ENCODE measurements at regions not wholly inside any gene's neighbourhood (a gene's known extent, or its start where the extent isn't known, plus 50 kb on each side); places are given as distances from the start of the nearest gene placed in this dataset.
"Not testable (repeated sequence)": the region's sequence is repeated elsewhere in the genome, so short reads cannot be mapped to it uniquely, and the experiment has no call there.

- not testable (repeated sequence) for DNase-seq (ENCODE audit: low read depth in 2 of 3, low spot score in 2 of 3)
These were observed 94.4 kb downstream of the LSM3 start for GRCh38 chr3:14272959-14273560.

GRCh38 chr3:14273901-14274611, 95.4 kb downstream of the LSM3 start:
- no peak for DNase-seq (ENCODE audit: low read depth in 2 of 3, low spot score in 2 of 3)

DNA sequence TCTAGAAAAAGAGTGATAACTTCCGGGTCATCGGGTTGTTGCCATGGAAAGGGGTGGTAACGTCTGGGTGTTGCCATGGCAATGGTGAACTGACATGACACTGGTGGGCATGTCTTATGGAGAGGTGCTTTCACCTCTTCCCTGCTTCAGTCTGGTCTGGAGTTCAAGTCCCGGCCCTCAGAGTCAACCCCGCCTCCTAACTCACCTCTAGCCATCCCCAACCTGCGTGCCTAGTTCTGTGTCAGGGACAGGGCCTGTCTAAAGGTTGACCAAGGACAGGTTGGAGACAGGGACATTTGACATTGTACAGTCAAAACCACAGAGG, 96.0 kb downstream of the LSM3 start:
- DNase-seq (ENCODE audit: low read depth in 2 of 3, low spot score in 2 of 3): no peak

DNA sequence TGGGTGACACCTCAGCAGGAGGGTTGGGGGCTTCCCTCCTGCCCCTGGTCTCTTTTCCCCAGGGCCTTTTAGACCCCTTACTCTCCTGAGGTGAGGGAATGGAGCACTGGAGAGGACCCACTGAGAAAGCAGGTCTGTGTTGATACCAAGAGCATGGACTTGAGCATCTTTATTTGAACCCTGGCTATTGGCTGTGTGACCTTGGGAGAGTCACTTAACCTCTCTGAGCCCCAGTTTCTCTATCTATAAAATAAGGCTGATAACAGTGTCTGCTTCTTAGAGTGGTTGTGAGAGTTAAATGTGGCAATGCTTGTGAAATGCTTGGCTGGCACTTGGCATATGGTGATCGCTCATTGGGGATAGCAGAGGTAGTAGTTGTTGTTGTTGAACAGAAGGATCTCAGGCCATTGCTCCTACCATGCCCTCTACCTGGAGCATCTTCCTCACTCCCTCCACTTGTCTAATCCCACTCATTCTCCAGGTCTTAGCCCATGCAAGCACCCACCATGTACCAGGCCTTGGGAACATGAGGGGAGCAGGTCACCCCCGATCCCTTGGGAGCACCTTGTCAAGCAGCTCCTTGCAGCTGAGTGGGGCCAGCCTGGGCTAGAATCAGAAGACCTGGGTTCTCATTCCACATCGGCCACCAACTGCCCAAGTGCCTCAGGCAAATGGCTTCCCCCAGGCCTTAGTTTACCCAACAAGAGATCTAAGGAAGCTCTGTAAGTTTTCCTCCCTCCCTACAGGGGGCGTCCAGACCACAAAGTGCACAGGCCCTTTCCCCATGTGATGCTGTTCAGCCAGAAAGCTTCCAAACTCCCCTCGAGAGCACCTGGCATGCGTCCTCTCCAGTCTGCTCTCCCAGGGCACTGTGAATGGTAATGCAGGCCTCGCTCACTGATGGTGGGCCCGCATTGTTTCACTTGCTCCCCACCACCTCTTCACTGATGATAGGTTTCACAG, 96.7 kb downstream of the LSM3 start:
- no peak for DNase-seq (ENCODE audit: low read depth in 2 of 3, low spot score in 2 of 3)

DNA sequence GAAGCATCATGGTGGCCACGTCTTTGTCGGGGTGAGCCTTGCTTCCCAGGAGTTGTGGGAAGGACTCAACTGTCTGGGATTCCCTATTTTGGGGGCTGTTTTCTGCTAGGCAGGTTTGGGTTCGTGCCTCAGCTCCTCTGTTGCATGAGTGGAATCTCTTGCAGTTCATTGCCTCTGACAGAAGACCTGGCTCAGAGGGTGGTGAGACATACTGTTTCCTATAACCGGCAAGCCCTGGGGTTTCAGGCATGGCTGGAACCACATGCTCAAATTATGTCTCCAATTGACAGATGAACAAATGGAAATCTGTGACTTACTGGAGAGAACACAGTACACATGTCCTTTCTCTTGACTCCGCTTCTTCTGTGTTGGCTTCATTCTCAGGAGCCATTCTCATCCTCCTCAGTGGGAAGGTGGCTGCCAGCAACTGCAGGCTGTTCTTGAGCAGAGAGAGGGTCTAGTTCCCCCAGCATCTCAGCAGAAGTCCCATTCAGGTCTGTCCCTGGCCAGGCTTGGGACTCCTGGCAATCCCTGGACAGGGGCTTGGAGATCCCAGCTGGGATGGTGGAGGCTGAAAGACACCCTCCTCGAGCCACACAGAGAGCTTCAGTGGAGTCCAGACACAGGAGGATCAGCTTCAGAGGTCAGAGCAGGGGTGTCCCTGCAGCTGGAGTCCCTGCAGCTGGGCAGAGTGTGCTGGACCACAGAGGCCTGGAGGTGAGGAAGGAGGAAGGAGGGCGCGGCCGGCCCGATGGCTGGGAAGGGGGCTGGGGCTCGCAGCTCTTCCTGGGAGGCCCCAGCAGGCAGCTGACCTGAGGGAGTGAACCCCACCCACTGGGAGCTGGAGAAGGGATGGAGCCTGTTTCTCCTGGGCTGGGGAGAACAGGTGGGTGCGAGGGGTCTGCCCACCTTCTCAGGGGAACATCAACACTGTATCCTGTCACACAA, 97.6 kb downstream of the LSM3 start:
- no peak for DNase-seq (ENCODE audit: low read depth in 2 of 3, low spot score in 2 of 3)

DNA sequence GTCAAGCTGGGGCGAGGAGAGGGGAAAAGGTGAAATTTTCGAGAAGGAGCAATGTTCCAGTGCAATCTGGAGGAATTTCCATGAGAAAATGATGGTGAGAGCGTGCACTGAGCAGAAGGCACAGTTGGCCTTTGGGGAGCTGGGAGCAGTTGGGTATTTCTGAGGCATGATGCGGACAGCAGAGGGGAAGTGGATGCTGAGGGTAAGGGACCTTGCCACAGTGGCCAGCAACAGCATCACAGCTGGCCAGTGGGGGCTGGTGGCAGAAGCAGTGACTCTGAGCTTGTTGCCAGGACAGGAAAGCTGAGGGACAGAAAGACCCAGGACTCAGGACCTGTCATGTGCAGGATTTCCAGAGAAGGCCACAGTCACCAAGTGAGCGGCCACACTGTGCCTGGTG, 98.9 kb downstream of the LSM3 start:
- no peak for DNase-seq (ENCODE audit: low read depth in 2 of 3, low spot score in 2 of 3)

GRCh38 chr3:14278265-14278798, 99.7 kb downstream of the LSM3 start:
- DNase-seq (ENCODE audit: low read depth in 2 of 3, low spot score in 2 of 3): no peak

GRCh38 chr3:14278799-14279625, 100.4 kb downstream of the LSM3 start:
- no peak for DNase-seq (ENCODE audit: low read depth in 2 of 3, low spot score in 2 of 3)

DNA sequence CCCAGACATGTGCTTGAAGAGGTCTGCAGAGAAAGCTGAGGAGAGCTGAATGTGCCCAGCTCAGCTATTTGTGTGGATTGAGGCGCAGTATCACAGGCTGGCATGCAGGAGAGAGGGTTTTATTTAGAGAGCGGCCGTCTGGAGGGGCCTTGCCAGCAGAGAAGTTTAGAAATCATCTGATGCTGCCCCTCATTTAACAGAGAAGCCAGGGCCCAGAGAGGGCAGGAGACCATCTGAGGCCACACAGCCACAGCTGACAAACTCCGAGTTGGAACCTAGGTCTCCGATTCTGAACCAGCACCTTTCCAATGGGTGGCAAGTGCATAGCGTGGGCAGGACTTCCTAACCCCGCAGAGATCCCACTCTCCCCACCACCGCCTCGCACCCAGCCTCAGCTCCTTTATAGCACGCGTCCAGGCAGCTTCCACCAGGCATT, 101.0 kb downstream of the LSM3 start:
- no peak for DNase-seq (ENCODE audit: low read depth in 2 of 3, low spot score in 2 of 3)

DNA sequence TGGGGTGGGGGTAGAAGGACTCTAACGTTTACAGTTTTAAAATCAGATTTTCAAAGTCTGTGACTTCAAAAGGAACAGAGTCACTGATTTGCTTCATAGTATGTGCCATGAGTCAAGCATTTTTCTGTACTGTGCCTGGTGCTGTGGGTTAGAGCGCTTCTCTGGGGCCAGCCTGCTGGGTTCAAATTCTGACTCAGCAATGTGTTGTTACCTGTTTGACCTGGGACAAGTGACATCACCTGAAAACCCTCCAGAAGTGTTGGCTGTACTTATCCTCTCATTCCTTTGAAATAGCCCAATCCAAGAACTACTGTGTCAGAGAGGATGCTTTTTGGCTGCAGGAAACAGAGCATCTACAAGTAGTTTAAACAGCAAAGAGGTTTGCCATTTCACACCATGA, 101.7 kb downstream of the LSM3 start:
- no peak for DNase-seq (ENCODE audit: low read depth in 2 of 3, low spot score in 2 of 3)

DNA sequence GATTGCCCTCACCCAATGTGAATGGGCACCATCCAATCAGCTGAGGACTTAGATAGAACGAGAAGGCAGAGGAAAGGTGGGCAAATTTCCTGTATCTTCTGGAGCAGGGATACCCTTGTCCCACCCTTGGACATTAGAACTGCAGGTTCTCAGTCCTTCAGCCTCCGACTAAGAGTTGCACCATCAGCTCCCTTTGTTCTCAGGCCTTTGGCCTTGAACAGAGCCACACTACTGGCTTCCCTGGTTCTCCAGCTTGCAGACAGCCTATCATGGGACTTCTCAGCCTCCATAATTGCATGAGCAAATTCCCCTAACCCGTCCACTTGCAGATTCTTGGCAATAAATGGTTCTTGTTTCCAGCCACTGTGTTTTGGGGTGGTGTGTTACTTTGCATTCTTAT, 102.4 kb downstream of the LSM3 start:
- DNase-seq (ENCODE audit: low read depth in 2 of 3, low spot score in 2 of 3): no peak

DNA sequence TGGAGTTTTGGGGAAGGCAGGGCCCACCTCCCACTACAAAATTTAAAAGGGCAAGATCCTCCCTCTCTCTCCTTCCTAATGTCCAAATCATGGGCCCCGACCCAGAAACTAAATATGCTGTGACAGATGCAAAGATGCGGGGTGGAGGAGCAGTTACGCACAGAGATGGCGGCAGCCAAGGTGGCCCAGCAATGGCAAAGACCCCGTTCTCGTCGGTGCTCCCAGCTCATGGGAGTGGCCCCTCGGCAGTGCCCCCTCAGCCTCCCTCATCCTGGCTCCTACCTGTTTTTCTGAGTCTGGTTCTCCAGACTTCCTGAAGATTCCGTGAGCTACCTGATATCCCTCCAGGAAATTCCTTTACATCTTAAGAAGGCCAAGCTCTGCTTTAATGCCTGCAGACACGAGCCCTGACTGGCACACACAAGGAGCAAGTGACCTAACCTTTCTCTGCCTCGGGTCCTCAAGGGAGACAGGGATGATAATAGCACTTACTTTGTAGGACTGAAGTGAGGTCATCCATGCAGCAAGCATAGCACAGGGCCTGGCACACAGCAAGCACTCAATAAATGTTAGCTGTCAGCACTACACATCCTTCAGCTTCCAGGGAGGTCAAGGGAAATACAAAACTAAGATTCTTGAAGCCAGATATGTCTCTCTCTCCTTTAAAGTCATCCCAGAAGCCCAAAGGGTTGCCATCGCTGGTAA, 103.5 kb downstream of the LSM3 start:
- no peak for DNase-seq (ENCODE audit: low read depth in 2 of 3, low spot score in 2 of 3)

DNA sequence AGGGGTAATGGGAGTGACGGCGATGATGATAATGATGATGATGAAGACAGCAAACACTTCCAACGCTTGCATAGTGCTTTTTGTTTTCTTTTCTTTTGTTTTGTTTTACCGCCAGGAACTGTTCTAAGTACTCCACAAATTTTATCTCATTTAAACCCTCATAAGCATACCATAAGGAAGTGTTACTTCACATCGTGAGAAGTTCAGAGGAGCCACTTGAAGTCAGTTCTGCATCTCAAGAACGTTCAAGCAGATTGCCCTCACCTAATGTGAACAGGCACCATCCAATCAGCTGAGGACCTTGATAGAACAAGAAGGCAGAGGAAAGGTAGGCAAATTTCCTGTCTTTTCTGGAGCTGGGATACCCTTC, 104.1 kb downstream of the LSM3 start:
- DNase-seq (ENCODE audit: low read depth in 2 of 3, low spot score in 2 of 3): no peak

- no peak for DNase-seq (ENCODE audit: low read depth in 2 of 3, low spot score in 2 of 3)
These were observed 104.6 kb downstream of the LSM3 start for GRCh38 chr3:14283092-14283812.

DNA sequence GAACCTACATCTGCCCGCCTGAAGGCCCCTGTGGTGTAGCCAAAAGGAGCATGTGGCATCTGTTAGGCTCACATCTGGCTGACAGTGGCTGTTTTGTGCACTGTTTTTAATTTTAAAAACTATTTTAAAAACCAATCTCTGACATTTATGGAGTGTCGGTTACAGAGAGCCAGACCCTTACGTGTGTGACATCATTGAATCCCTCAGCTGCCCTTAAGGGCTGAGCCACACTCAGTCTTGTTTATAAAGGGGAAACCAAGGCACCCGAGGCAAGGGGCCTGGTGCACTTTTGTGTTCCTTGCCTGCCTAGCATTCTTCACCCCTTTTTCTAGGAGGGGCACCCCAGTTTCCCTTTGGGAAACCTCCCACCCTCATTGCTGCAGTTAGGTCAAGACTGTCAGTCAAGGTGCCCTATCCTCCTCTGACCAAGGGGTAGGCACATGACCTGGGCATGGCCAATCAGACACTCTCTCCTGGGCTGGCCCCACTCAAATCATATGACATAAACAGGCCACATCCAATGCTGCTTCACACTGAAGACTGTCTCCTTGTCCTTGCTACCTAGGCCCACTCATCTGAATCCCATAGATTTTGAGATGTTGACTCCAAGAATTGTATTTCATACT, 105.3 kb downstream of the LSM3 start:
- no peak for DNase-seq (ENCODE audit: low read depth in 2 of 3, low spot score in 2 of 3)

GRCh38 chr3:14284694-14285547, 106.3 kb downstream of the LSM3 start:
- no peak for DNase-seq (ENCODE audit: low read depth in 2 of 3, low spot score in 2 of 3)

- DNase-seq (ENCODE audit: low read depth in 2 of 3, low spot score in 2 of 3): no peak
These were observed 106.9 kb downstream of the LSM3 start for GRCh38 chr3:14285548-14285925.
